ENCODE measurements at regions not wholly inside any gene's neighbourhood (a gene's known extent, or its start where the extent isn't known, plus 50 kb on each side); places are given as distances from the start of the nearest gene placed in this dataset.

DNA sequence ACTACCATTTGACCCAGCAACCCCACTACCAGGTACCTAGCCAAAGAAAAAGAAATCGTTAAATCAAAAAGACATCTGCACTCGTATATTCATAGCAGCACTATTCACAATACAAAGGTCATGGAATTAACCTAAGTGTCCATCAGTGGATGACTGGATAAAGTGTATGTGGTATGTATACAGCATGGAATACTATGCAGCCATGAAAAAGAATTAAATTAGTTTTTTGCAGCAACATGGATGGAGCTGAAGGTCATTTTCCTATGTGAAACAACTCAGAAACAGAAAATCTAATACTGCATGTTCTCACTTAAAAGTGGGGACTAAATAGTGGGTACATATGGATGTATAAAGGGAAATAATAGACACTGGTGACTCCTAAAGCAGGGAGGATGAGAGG is 175.2 kb downstream of the ZIC4 start:
- TF ChIP-seq, protein P1, sequence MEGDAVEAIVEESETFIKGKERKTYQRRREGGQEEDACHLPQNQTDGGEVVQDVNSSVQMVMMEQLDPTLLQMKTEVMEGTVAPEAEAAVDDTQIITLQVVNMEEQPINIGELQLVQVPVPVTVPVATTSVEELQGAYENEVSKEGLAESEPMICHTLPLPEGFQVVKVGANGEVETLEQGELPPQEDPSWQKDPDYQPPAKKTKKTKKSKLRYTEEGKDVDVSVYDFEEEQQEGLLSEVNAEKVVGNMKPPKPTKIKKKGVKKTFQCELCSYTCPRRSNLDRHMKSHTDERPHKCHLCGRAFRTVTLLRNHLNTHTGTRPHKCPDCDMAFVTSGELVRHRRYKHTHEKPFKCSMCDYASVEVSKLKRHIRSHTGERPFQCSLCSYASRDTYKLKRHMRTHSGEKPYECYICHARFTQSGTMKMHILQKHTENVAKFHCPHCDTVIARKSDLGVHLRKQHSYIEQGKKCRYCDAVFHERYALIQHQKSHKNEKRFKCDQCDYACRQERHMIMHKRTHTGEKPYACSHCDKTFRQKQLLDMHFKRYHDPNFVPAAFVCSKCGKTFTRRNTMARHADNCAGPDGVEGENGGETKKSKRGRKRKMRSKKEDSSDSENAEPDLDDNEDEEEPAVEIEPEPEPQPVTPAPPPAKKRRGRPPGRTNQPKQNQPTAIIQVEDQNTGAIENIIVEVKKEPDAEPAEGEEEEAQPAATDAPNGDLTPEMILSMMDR (IDR thresholded peaks at IDR 0.05; ENCODE audit: insufficient read depth, low read length, poor library complexity, severe bottlenecking), result no peak
- no peak for TF ChIP-seq EZH2phosphoT487 (conservative IDR thresholded peaks at IDR 0.05; ENCODE audit: low read length)
